ENCODE measurements at regions not wholly inside any gene's neighbourhood (a gene's known extent, or its start where the extent isn't known, plus 50 kb on each side); places are given as distances from the start of the nearest gene placed in this dataset.

DNA sequence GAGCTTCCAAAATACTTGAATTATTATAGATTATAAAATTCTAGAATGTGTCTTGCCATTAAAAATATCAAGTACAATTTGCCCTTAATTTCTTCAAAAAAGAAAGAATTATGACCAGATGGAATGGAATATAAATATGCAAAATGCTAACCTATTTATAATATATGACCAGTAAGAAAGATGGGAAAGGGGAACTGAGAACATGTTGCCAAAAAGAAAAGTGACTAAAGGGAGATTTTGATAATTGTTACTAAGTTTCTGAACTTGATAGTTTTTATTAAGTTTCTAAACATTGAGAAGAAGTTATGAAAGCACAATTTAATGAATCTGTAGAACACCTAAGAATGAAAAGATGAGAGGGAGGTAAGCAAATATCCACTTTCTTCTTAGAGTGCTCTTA lies 188.4 kb upstream of the NR4A3 start:
- Histone ChIP-seq H3K4me2 (no peak overlapping the region), H3K36me3 (replicated peaks in 1 of 2; ENCODE audit: control insufficient read depth in 1 of 2, insufficient read depth in 2 of 2, low read length in 1 of 2) (no peaks in the 10 kb centered on the region)
- POLR2A ChIA-PET, result no interaction called here

More for the DNA sequence above, 188.4 kb upstream of the NR4A3 start:
- Histone ChIP-seq H3K27me3 (ENCODE audit: insufficient read depth) (no peaks in the 10 kb centered on the region), H4K20me1 (ENCODE audit: insufficient read depth) (no peaks in the 10 kb centered on the region), H3K79me2 (ENCODE audit: insufficient read depth) (no peaks in the 10 kb centered on the region), H3K9me2 (no peaks in the 10 kb centered on the region), H3K27ac (ENCODE audit: low read depth in 2 of 2, low read length in 1 of 2) (no peak overlapping the region), H3K4me3 (ENCODE audit: low read depth in 2 of 2, low read length in 1 of 2) (no peak overlapping the region), H3F3A (replicated peaks; ENCODE audit: insufficient read depth) (no peaks in the 10 kb centered on the region), H2AFZ (ENCODE audit: low read depth) (peak overlapping the region; percentile 25; the same call in 1 of the 2 replicates), H3K9ac (no peak overlapping the region), H3K4me1 (ENCODE audit: control insufficient read depth in 1 of 2, insufficient read depth in 2 of 2, low read depth in 1 of 2, low read length in 1 of 2) (no peaks in the 10 kb centered on the region), H3K9me3 (no peaks in the 10 kb centered on the region; the same call in 1 of the 2 replicates)
- no peak for DNase-seq
- CTCF ChIA-PET, result no interaction called here
- TF ChIP-seq, protein P1, sequence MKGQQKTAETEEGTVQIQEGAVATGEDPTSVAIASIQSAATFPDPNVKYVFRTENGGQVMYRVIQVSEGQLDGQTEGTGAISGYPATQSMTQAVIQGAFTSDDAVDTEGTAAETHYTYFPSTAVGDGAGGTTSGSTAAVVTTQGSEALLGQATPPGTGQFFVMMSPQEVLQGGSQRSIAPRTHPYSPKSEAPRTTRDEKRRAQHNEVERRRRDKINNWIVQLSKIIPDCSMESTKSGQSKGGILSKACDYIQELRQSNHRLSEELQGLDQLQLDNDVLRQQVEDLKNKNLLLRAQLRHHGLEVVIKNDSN (IDR thresholded peaks at IDR 0.05; ENCODE audit: borderline replicate concordance, low read depth), result no peak
- no peak for TF ChIP-seq YY1 (IDR thresholded peaks at IDR 0.05; ENCODE audit: low read depth)
- TF ChIP-seq GABPA (IDR thresholded peaks at IDR 0.05; ENCODE audit: low read depth), result no peak
- TF ChIP-seq FOXJ3 (CRISPR knock-in tag; IDR thresholded peaks at IDR 0.05), result no peak
- TF ChIP-seq ELF1 (IDR thresholded peaks at IDR 0.05), result no peak
- TF ChIP-seq NFIC (IDR thresholded peaks at IDR 0.05; ENCODE audit: borderline replicate concordance), result no peak
- no peak for TF ChIP-seq NRF1 (IDR thresholded peaks at IDR 0.05; ENCODE audit: low read depth, low read length)
- TF ChIP-seq TEAD4 (IDR thresholded peaks at IDR 0.05; ENCODE audit: borderline replicate concordance, insufficient read depth), result no peak
- TF ChIP-seq TAF1 (IDR thresholded peaks at IDR 0.05; ENCODE audit: borderline replicate concordance, low read depth, low read length), result no peak
- TF ChIP-seq MEF2A (IDR thresholded peaks at IDR 0.05; ENCODE audit: borderline replicate concordance, low read depth), result no peak
- TF ChIP-seq CTCF (IDR thresholded peaks at IDR 0.05), result no peak
- TF ChIP-seq FOSL2 (IDR thresholded peaks at IDR 0.05; ENCODE audit: borderline replicate concordance, low read depth), result no peak
- no peak for TF ChIP-seq GATA2 (CRISPR knock-in tag; IDR thresholded peaks at IDR 0.05)
- TF ChIP-seq, protein P2, sequence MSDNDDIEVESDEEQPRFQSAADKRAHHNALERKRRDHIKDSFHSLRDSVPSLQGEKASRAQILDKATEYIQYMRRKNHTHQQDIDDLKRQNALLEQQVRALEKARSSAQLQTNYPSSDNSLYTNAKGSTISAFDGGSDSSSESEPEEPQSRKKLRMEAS (IDR thresholded peaks at IDR 0.05; ENCODE audit: low read depth), result no peak
- TF ChIP-seq FOXM1 (IDR thresholded peaks at IDR 0.05; ENCODE audit: low read depth), result no peak
- TF ChIP-seq MXI1 (IDR thresholded peaks at IDR 0.05; ENCODE audit: low read depth, low read length), result no peak
- no peak for TF ChIP-seq RCOR1 (IDR thresholded peaks at IDR 0.05; ENCODE audit: low read length)
- no peak for TF ChIP-seq CHD2 (IDR thresholded peaks at IDR 0.05; ENCODE audit: low read length, partially characterized antibody)
- TF ChIP-seq IRF3 (IDR thresholded peaks at IDR 0.05; ENCODE audit: low read depth, low read length), result no peak
